ENCODE measurements at regions not wholly inside any gene's neighbourhood (a gene's known extent, or its start where the extent isn't known, plus 50 kb on each side); places are given as distances from the start of the nearest gene placed in this dataset.
A peak's percentile ranks its signal among the peaks of the same experiment; 100 is the strongest.

GRCh38 chr11:111439901-111440300 is 60.8 kb upstream of the POU2AF1 start:
- DNase-seq: no peak
- Histone ChIP-seq H3K27ac (peak overlapping the region in 3 of 4 donors; percentile 49 to 65 (median 55)), H3K4me3 (no peak overlapping the region), H3K27me3 (no peaks in the 10 kb centered on the region), H3K36me3 (no peaks in the 10 kb centered on the region), H3K9me3 (no peaks in the 10 kb centered on the region), H3K4me1 (peaks cover 13 to 49% (median 20%) of the 10 kb centered on the region in 3 donors)
- intact Hi-C loops (cut with DNase I): no loop called here
- WGBS, 2 donors: 67 to 100% methylated on average over 1 of the region's 1 CpG
- TF ChIP-seq CTCF (IDR thresholded peaks at IDR 0.05) (no peak), POLR2A (IDR thresholded peaks at IDR 0.05) (no peak)

DNA sequence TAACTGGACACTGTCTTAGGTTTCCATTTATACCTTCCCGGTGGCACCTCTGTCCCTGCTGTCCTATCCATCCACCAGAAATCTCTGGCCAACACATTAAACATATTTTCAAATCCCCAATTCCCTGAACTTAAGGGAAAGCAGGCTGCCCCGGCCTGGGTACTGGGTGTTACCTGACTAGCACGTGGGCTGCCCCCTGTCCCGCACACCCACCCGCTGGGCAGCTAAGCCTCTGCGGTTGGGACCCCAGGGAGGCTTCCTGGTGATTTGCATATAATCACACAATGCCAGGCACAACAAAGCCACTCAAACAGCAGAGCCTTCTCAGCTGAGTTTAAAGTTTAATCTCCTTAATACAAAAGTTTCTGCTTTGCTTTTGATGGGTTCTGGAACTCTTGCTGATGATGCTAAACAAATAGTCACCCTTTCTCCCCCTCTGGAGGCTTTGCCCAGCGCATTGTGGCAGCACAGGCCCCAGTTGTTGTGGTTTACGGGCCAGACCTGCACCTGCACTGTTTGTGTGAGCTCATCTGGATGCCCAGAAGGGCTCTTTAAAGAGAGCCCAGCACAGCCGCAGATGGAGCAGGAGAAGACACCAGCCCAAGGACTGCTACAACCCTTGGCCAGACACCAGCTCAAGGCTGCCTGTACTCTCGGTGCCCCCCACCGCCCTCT is 59.9 kb upstream of the POU2AF1 start:
- DNase-seq: no peak
- H3K36me3 ChIP-seq: no peaks in the 10 kb centered on the region
- no peak overlapping the region for H3K4me3 ChIP-seq
- H3K27me3 ChIP-seq: no peaks in the 10 kb centered on the region
- no peak overlapping the region for H3K27ac ChIP-seq
- peaks cover 13 to 49% (median 20%) of the 10 kb centered on the region in 3 donors for H3K4me1 ChIP-seq
- TF ChIP-seq POLR2A (IDR thresholded peaks at IDR 0.05): no peak
- no peak for TF ChIP-seq CTCF (IDR thresholded peaks at IDR 0.05)
- intact Hi-C loops (cut with DNase I): no loop called here
- WGBS, 2 donors: 86 to 89% methylated on average over 5 to 11 of the region's 11 CpGs
- H3K9me3 ChIP-seq: no peaks in the 10 kb centered on the region

- WGBS, 2 donors: 73 to 91% methylated on average over 2 to 3 of the region's 3 CpGs
- intact Hi-C loops (cut with DNase I): no loop called here
- TF ChIP-seq CTCF (IDR thresholded peaks at IDR 0.05) (no peak), POLR2A (IDR thresholded peaks at IDR 0.05) (no peak)
- H3K4me3 ChIP-seq: no peak overlapping the region
- no peaks in the 10 kb centered on the region for H3K36me3 ChIP-seq
- no peak for DNase-seq
- H3K9me3 ChIP-seq: no peaks in the 10 kb centered on the region
- H3K27ac ChIP-seq: no peak overlapping the region
- peaks cover 13 to 49% (median 20%) of the 10 kb centered on the region in 3 donors for H3K4me1 ChIP-seq
- H3K27me3 ChIP-seq: no peaks in the 10 kb centered on the region
Measured at GRCh38 chr11:111438168-111438567, 59.1 kb upstream of the POU2AF1 start.

DNA sequence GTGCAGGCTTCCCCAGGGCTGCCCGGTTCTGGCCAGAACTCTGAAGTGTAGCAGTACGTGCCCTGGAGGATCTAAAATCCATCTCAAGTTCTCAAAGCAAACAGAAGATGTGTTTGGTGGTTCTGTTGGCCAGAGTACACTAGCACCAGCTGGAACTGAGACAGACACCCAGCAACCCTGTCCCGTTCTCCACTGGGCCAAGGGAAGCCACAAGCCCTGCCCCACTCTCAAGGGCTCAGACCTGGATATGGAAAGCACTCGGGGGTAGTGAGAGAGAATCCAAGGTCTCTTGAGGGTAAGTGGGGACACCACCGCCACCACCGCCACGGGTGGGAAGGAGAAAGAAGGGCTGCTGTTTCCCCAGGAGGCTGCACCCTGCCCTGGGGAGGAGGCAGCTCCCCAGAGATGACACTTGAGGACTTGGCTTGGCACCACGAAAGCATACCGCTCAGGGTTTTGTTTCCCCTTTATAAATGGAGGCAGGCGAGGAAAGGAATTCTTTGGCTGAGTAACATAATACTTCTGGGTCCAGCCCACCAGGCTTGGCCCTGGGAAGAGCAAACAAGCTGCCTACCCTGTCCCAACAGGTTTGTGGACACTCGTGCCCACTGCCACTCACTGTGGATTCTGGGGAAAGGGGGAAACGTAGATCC is 56.1 kb upstream of the POU2AF1 start:
- H3K27ac ChIP-seq: no peak overlapping the region
- no peak for DNase-seq
- intact Hi-C loops (cut with DNase I): no loop called here
- WGBS, 2 donors: 77 to 80% methylated on average over 5 to 8 of the region's 12 CpGs
- TF ChIP-seq POLR2A (IDR thresholded peaks at IDR 0.05) (no peak), CTCF (IDR thresholded peaks at IDR 0.05) (no peak)
- H3K4me1 ChIP-seq: peaks cover 7 to 32% (median 8%) of the 10 kb centered on the region in 3 donors
- no peaks in the 10 kb centered on the region for H3K27me3 ChIP-seq
- no peak overlapping the region for H3K4me3 ChIP-seq
- no peaks in the 10 kb centered on the region for H3K36me3 ChIP-seq
- H3K9me3 ChIP-seq: no peaks in the 10 kb centered on the region

GRCh38 chr11:111429066-111429506 is 50.0 kb upstream of the POU2AF1 start:
- TF ChIP-seq CTCF (IDR thresholded peaks at IDR 0.05): peak; percentile 49 to 74 (median 55)
- TF ChIP-seq POLR2A (IDR thresholded peaks at IDR 0.05): no peak
- whole genome bisulfite sequencing, 2 donors: 42 to 52% methylated on average over 7 of the region's 7 CpGs
- intact Hi-C loops (cut with DNase I): no loop called here
- no peaks in the 10 kb centered on the region for H3K36me3 ChIP-seq
- no peak for DNase-seq
- peaks cover 6 to 21% (median 10%) of the 10 kb centered on the region in 3 donors for H3K4me1 ChIP-seq
- H3K27ac ChIP-seq: no peak overlapping the region
- no peaks in the 10 kb centered on the region for H3K27me3 ChIP-seq
- H3K9me3 ChIP-seq: no peaks in the 10 kb centered on the region
- no peak overlapping the region for H3K4me3 ChIP-seq
